HEK293 (cell line): ENCODE measurements at regions not wholly inside any gene's neighbourhood (a gene's known extent, or its start where the extent isn't known, plus 50 kb on each side); places are given as distances from the start of the nearest gene placed in this dataset.

ENCODE experiments used
- CTCF ChIP-seq: fragments of 450-650 bp; formaldehyde crosslinking; IDR thresholded peaks from 2 replicates; pipeline ENCODE4 v1.5.1; 2016; ENCODE audit warnings: missing biosample characterization, missing genetic modification characterization
- YY1 ChIP-seq: fragments of 450-650 bp; formaldehyde crosslinking; IDR thresholded peaks from 2 replicates; pipeline ENCODE4 v1.5.1; 2018; ENCODE audit warnings: missing biosample characterization, missing genetic modification characterization
- ZNF274 ChIP-seq, 2 experiments: fragments of 200-500 bp in 1 of 2; fragments of 450-650 bp in 1 of 2; sonication (Bioruptor generic) in 1 of 2; formaldehyde crosslinking in 1 of 2; IDR thresholded peaks; 2 replicates each; pipeline versions ENCODE4 v1.5.1 to v1.6.1; 2014 to 2016; ENCODE audit warnings: borderline replicate concordance in 1 of 2, inconsistent platforms in 1 of 2, low read length in 1 of 2, missing biosample characterization in 1 of 2, missing genetic modification characterization in 1 of 2

- TF ChIP-seq CTCF (tag by site-specific recombination) (no peak), ZNF274 (IDR thresholded peaks at IDR 0.05; ENCODE audit: low read length) (no peak), ZNF274 (tag by site-specific recombination; IDR thresholded peaks at IDR 0.05; ENCODE audit: borderline replicate concordance) (no peak), YY1 (no peak)
These were observed 512.2 kb upstream of the TNC start for GRCh38 chr9:115629879-115630840.
